ENCODE measurements at regions not wholly inside any gene's neighbourhood (a gene's known extent, or its start where the extent isn't known, plus 50 kb on each side); places are given as distances from the start of the nearest gene placed in this dataset.

- intact Hi-C loops (cut with DNase I): no loop called here
- Histone ChIP-seq H3K9me3 (no peaks in the 10 kb centered on the region), H3K4me3 (no peak overlapping the region), H3K27ac (no peak overlapping the region), H3K27me3 (replicated peaks; ENCODE audit: insufficient read depth) (no peaks in the 10 kb centered on the region), H3K36me3 (no peaks in the 10 kb centered on the region), H3K4me1 (replicated peaks) (no peaks in the 10 kb centered on the region)
- DNase-seq (ENCODE audit: low spot score): no peak
- TF ChIP-seq POLR2AphosphoS5 (IDR thresholded peaks at IDR 0.05) (no peak), CTCF (IDR thresholded peaks at IDR 0.05) (no peak), POLR2A (IDR thresholded peaks at IDR 0.05) (no peak)
- WGBS: 47% methylated on average over 1 of the region's 1 CpG
Observed at GRCh38 chr13:62185631-62186255, 770.1 kb upstream of the PCDH20 start.

GRCh38 chr13:62176051-62176450 lies 760.4 kb upstream of the PCDH20 start:
- Histone ChIP-seq H3K27me3 (replicated peaks; ENCODE audit: insufficient read depth) (no peaks in the 10 kb centered on the region), H3K4me3 (no peak overlapping the region), H3K27ac (no peak overlapping the region), H3K36me3 (no peaks in the 10 kb centered on the region), H3K9me3 (no peaks in the 10 kb centered on the region), H3K4me1 (replicated peaks) (no peaks in the 10 kb centered on the region)
- TF ChIP-seq POLR2AphosphoS5 (IDR thresholded peaks at IDR 0.05) (no peak), CTCF (IDR thresholded peaks at IDR 0.05) (no peak), POLR2A (IDR thresholded peaks at IDR 0.05) (no peak)
- intact Hi-C loops (cut with DNase I): no loop called here
- WGBS: 47% methylated on average over 3 of the region's 3 CpGs
- no peak for DNase-seq (ENCODE audit: low spot score)

DNA sequence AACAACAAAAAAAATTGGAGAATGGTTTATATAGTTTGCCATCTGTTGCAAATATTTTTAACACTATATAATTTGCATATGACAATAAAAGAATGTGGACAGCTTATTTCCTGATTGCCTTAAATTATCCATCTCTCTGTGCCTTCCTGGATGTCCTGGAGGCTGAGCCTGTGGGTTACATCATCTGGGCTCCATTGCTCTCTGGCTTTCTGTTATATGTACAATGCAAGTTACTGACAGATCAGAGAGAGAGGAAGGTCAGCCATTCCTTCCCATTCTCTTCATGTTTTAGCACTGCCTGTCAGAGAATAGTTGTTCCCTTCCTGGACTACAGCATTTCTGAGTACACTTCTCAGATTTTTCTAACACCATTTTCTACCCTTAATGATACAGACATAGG lies 758.3 kb upstream of the PCDH20 start:
- Histone ChIP-seq H3K4me3 (no peak overlapping the region), H3K27me3 (replicated peaks; ENCODE audit: insufficient read depth) (no peaks in the 10 kb centered on the region), H3K36me3 (no peaks in the 10 kb centered on the region), H3K27ac (no peak overlapping the region), H3K9me3 (no peaks in the 10 kb centered on the region), H3K4me1 (replicated peaks) (no peaks in the 10 kb centered on the region)
- intact Hi-C loops (cut with DNase I): no loop called here
- TF ChIP-seq CTCF (IDR thresholded peaks at IDR 0.05) (no peak), POLR2AphosphoS5 (IDR thresholded peaks at IDR 0.05) (no peak)
- DNase-seq (ENCODE audit: low spot score): no peak

GRCh38 chr13:62171697-62172096 lies 756.0 kb upstream of the PCDH20 start:
- intact Hi-C loops (cut with DNase I): no loop called here
- Histone ChIP-seq H3K4me1 (replicated peaks) (no peaks in the 10 kb centered on the region), H3K9me3 (no peaks in the 10 kb centered on the region), H3K4me3 (no peak overlapping the region), H3K36me3 (no peaks in the 10 kb centered on the region), H3K27me3 (replicated peaks; ENCODE audit: insufficient read depth) (no peaks in the 10 kb centered on the region), H3K27ac (no peak overlapping the region)
- TF ChIP-seq POLR2AphosphoS5 (IDR thresholded peaks at IDR 0.05): no peak
- TF ChIP-seq CTCF (IDR thresholded peaks at IDR 0.05): no peak
- no peak for TF ChIP-seq POLR2A (IDR thresholded peaks at IDR 0.05)
- DNase-seq (ENCODE audit: low spot score): no peak
- 89% methylated on average over 2 of the region's 2 CpGs for WGBS

GRCh38 chr13:62168891-62169290 lies 753.2 kb upstream of the PCDH20 start:
- TF ChIP-seq CTCF (IDR thresholded peaks at IDR 0.05) (no peak), POLR2AphosphoS5 (IDR thresholded peaks at IDR 0.05) (no peak), POLR2A (IDR thresholded peaks at IDR 0.05) (no peak)
- H3K9me3 ChIP-seq: no peaks in the 10 kb centered on the region
- H3K27ac ChIP-seq: no peak overlapping the region
- H3K4me3 ChIP-seq: no peak overlapping the region
- WGBS: 95% methylated on average over 13 of the region's 13 CpGs
- H3K4me1 ChIP-seq (replicated peaks): no peaks in the 10 kb centered on the region
- no peak for DNase-seq (ENCODE audit: low spot score)
- H3K27me3 ChIP-seq (replicated peaks; ENCODE audit: insufficient read depth): no peaks in the 10 kb centered on the region
- no peaks in the 10 kb centered on the region for H3K36me3 ChIP-seq
- intact Hi-C loops (cut with DNase I): no loop called here

Measured in prostate gland (tissue), 2 donors.